Suprapubic skin (tissue), 4 donors: ENCODE measurements at regions not wholly inside any gene's neighbourhood (a gene's known extent, or its start where the extent isn't known, plus 50 kb on each side); places are given as distances from the start of the nearest gene placed in this dataset.

Source experiments
- DNase-seq, 2 donors: peaks; one replicate each; pipeline ENCODE4 v3.0.0-alpha.2; 2019; ENCODE audit warnings: low spot score in 2 of 2
- H3K27ac ChIP-seq: fragments of 200-600 bp; sonication (generic); one replicate; pipeline ENCODE4 v1.5.1; 2019
- H3K27me3 ChIP-seq: fragments of 200-600 bp; sonication (generic); one replicate; pipeline ENCODE4 v1.5.1; 2019
- H3K36me3 ChIP-seq: fragments of 200-600 bp; sonication (generic); one replicate; pipeline ENCODE4 v1.5.1; 2019
- H3K4me1 ChIP-seq: fragments of 200-600 bp; sonication (generic); one replicate; pipeline ENCODE4 v1.5.1; 2019
- H3K4me3 ChIP-seq: fragments of 200-600 bp; sonication (generic); one replicate; pipeline ENCODE4 v1.5.1; 2019; ENCODE audit warnings: mild to moderate bottlenecking
- H3K9me3 ChIP-seq: fragments of 200-600 bp; sonication (generic); one replicate; pipeline ENCODE4 v1.5.1; 2019
- EP300 ChIP-seq: sonication (generic); formaldehyde crosslinking; IDR thresholded peaks from one replicate; pipeline ENCODE4 v1.6.1; 2017; ENCODE audit warnings: antibody characterized with exemption
- POLR2A ChIP-seq, 2 donors: fragments of 450-650 bp; IDR thresholded peaks; one replicate each; pipeline ENCODE4 v1.6.1; 2017; ENCODE audit warnings: antibody characterized with exemption in 2 of 2, mild to moderate bottlenecking in 2 of 2, moderate library complexity in 2 of 2
- POLR2AphosphoS5 ChIP-seq, 3 donors: sonication (generic); formaldehyde crosslinking; IDR thresholded peaks; one replicate each; pipeline ENCODE4 v1.6.1; 2017; ENCODE audit warnings: antibody characterized with exemption in 3 of 3
- WGBS: methylation state at CpG from one replicate; pipeline ENCODE4 v1.1.5; 2018; 5-methylcytosine and 5-hydroxymethylcytosine counted together
- TF ChIP-seq, protein P1 (sequence below), 2 donors: fragments of 200-600 bp in 1 of 2; fragments of 450-650 bp in 1 of 2; sonication (generic) in 1 of 2; IDR thresholded peaks; one replicate each; pipeline ENCODE4 v1.5.1; 2016 to 2019; ENCODE audit warnings: antibody characterized with exemption in 2 of 2, mild to moderate bottlenecking in 1 of 2, moderate library complexity in 1 of 2

DNA sequence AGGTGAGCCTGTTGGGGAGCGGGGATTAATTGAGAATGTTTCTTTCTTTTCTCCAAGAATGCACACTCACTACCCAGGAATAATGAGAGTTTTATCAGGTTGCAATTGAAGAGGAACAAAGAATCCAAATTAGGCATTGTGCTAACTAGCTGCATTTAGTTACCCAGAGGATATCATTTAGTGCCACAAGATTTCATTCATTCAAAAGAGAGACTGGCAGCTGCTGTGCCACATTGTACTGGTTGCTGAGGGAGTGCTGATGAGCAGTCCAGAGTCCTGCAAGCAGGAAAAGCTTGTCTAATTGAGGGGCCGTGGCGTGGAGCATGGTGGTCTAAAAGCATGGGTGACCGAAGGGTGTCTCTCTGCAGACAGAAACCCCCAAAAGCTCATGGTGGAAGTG, 97.6 kb downstream of the CTAGE1 start:
- no peak for TF ChIP-seq EP300
- TF ChIP-seq, protein P1, sequence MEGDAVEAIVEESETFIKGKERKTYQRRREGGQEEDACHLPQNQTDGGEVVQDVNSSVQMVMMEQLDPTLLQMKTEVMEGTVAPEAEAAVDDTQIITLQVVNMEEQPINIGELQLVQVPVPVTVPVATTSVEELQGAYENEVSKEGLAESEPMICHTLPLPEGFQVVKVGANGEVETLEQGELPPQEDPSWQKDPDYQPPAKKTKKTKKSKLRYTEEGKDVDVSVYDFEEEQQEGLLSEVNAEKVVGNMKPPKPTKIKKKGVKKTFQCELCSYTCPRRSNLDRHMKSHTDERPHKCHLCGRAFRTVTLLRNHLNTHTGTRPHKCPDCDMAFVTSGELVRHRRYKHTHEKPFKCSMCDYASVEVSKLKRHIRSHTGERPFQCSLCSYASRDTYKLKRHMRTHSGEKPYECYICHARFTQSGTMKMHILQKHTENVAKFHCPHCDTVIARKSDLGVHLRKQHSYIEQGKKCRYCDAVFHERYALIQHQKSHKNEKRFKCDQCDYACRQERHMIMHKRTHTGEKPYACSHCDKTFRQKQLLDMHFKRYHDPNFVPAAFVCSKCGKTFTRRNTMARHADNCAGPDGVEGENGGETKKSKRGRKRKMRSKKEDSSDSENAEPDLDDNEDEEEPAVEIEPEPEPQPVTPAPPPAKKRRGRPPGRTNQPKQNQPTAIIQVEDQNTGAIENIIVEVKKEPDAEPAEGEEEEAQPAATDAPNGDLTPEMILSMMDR (IDR thresholded peaks at IDR 0.05) = no peak
- TF ChIP-seq POLR2A (IDR thresholded peaks at IDR 0.05) = no peak
- TF ChIP-seq POLR2AphosphoS5 (IDR thresholded peaks at IDR 0.05) = no peak
- H3K9me3 ChIP-seq = no peaks in the 10 kb centered on the region
- no peak overlapping the region for H3K27ac ChIP-seq
- no peak for DNase-seq
- H3K36me3 ChIP-seq = no peaks in the 10 kb centered on the region
- H3K4me1 ChIP-seq = peaks cover 7% of the 10 kb centered on the region
- 89% methylated on average over 4 of the region's 4 CpGs for WGBS
- H3K27me3 ChIP-seq = no peaks in the 10 kb centered on the region
- no peak overlapping the region for H3K4me3 ChIP-seq

DNA sequence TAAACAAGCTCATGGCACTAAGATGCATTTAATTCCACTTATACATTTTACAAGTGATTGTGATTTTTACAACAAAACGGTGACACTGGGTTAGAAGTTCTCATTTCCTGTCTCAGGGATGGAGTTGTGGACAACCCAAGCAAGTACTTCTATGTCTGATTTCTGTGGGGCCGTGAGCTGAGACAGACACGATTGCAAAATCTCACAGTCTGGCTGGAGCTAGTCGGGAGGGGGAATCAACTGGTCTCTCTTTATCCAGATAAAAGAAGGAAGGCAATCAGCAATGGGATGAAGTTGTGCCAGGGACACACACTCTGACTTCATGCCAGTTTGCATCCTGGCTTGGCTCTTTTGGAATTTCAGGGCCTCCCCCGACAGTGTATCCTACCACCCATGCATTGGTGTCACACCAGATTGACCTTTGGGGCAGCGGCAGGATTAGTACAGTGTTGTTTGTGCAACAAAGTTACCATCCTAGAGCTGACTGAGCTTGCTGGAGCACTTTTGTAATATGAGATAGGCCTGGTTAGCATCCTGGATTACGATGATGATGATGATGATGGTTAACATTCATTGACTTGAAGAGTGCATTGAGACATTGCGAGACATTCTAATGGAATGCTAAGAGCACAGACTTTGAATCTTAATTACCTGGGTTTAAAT, 98.8 kb downstream of the CTAGE1 start:
- Histone ChIP-seq H3K27me3 (no peaks in the 10 kb centered on the region), H3K4me1 (peaks cover 2% of the 10 kb centered on the region), H3K36me3 (no peaks in the 10 kb centered on the region), H3K9me3 (no peaks in the 10 kb centered on the region), H3K27ac (no peak overlapping the region), H3K4me3 (no peak overlapping the region)
- no peak for DNase-seq
- 78% methylated on average over 8 of the region's 8 CpGs for WGBS
- TF ChIP-seq POLR2A (IDR thresholded peaks at IDR 0.05) (no peak), POLR2AphosphoS5 (IDR thresholded peaks at IDR 0.05) (no peak), EP300 (no peak)
- TF ChIP-seq, protein P1 (IDR thresholded peaks at IDR 0.05) = no peak

DNA sequence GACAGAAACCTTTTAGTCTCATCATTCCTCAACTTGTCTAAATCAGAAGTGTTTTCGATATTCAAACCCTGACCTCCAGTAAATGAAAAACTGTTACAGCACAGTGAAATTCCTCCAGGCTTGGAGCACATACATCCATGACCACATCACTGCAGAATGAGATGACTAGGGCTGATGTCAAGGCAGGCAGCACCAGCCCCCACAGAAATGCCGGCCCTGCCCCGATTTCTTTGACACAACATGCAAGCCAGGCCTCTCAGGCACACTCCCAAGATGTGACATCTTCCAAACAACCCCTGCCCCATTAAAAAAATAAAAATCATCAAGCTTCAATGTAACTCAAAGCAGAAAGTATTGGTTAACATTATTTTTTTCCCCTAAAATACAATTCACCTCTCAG, 103.3 kb downstream of the CTAGE1 start:
- TF ChIP-seq, protein P1 (IDR thresholded peaks at IDR 0.05) = no peak
- no peak for TF ChIP-seq POLR2A (IDR thresholded peaks at IDR 0.05)
- no peaks in the 10 kb centered on the region for H3K9me3 ChIP-seq
- H3K27ac ChIP-seq = no peak overlapping the region
- H3K4me3 ChIP-seq = no peak overlapping the region
- H3K4me1 ChIP-seq = no peaks in the 10 kb centered on the region
- DNase-seq = no peak
- no peaks in the 10 kb centered on the region for H3K36me3 ChIP-seq
- WGBS = 70% methylated on average over 3 of the region's 3 CpGs
- peaks cover 1% of the 10 kb centered on the region for H3K27me3 ChIP-seq

DNA sequence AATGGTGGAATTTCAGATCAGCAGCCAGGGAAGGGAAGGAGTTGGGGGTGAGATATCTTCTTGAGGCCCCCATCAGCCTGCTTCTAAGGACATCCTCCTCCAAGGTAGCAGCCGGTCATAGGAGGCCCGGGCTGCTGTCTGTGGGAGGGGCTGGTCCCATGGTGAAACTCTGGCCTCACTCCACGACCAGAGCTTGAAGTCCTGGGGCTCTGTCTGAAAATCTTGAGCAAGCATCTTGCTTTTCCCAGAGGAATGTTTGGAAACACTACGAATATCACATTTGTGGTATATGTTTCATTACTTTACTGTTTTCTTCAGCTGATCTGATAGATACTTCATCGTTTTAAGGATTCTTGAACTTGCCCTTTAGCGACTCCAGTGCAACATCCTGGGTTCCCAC, 103.7 kb downstream of the CTAGE1 start:
- no peak for DNase-seq
- peaks cover 5% of the 10 kb centered on the region for H3K27me3 ChIP-seq
- H3K4me3 ChIP-seq = no peak overlapping the region
- H3K27ac ChIP-seq = no peak overlapping the region
- H3K4me1 ChIP-seq = no peaks in the 10 kb centered on the region
- H3K36me3 ChIP-seq = no peaks in the 10 kb centered on the region
- TF ChIP-seq, protein P1 (IDR thresholded peaks at IDR 0.05) = no peak
- TF ChIP-seq EP300 (no peak), POLR2AphosphoS5 (IDR thresholded peaks at IDR 0.05) (no peak)
- H3K9me3 ChIP-seq = no peaks in the 10 kb centered on the region
- WGBS = 68% methylated on average over 6 of the region's 6 CpGs

DNA sequence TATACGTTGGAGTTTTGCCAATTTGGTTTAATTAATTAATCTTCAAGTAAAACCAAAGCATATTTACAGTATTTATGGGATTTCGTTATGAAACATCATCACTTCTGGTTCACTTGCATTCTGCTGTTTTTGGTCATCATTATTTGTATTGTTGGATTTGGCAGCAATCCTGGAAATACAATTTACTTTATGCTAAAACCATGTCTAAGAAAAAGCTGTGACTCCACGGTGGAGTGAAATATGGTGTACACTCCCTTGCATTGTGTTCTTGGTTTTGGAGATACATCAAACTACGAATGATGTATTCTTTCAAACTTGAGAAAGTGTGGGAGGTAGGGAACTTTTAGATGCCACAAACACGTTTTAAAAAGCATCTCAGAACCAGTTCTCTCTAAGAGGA, 106.4 kb downstream of the CTAGE1 start:
- Histone ChIP-seq H3K4me1 (no peaks in the 10 kb centered on the region), H3K27ac (no peak overlapping the region), H3K36me3 (no peaks in the 10 kb centered on the region), H3K27me3 (peaks cover 5% of the 10 kb centered on the region), H3K4me3 (no peak overlapping the region), H3K9me3 (no peaks in the 10 kb centered on the region)
- 50% methylated on average over 5 of the region's 5 CpGs for WGBS
- no peak for TF ChIP-seq EP300
- no peak for TF ChIP-seq POLR2A (IDR thresholded peaks at IDR 0.05)
- TF ChIP-seq, protein P1 (IDR thresholded peaks at IDR 0.05) = no peak
- no peak for TF ChIP-seq POLR2AphosphoS5 (IDR thresholded peaks at IDR 0.05)
- DNase-seq = no peak
